ENCODE measurements at regions not wholly inside any gene's neighbourhood (a gene's known extent, or its start where the extent isn't known, plus 50 kb on each side); places are given as distances from the start of the nearest gene placed in this dataset.
"Not testable (repeated sequence)": the region's sequence is repeated elsewhere in the genome, so short reads cannot be mapped to it uniquely, and the experiment has no call there.

DNA sequence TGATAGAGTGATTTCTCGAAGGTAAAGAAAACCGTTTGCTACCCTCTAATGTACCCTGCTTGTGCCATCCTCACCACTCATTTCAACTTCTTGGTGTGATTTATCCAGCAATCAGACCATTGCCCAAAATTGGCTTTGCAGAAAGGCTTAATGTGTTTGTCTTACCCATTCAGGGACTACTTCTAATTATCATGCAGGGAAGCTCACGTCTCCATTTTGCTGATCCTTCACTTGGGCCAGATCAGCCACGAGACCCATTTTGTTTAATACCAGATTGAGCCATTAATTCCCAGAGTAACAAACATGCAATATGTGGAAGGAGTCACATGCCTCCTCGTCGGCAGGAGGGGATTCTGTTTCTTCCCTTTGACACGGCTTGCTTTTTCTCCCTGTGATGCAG, 51.1 kb upstream of the CRY1 start:
- FAIRE-seq = no peak

DNA sequence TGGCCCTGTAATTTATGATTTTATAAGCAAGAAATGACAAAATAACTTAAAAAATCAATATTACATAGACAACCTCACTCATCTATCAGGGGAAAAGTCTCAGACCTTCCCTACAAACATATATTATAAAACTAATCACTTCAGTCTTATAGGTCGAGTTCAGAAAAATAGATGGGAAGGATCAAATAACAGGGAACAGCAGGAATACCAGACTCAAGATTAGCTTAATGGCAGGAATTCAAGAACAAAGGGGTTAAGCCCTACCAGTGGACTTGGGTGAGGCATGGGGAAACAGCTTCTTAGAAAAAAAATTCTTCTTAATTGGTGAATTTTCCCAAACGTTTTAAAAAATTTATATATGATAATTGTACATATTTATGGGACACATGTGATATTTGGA, 51.6 kb upstream of the CRY1 start:
- no peak for FAIRE-seq

DNA sequence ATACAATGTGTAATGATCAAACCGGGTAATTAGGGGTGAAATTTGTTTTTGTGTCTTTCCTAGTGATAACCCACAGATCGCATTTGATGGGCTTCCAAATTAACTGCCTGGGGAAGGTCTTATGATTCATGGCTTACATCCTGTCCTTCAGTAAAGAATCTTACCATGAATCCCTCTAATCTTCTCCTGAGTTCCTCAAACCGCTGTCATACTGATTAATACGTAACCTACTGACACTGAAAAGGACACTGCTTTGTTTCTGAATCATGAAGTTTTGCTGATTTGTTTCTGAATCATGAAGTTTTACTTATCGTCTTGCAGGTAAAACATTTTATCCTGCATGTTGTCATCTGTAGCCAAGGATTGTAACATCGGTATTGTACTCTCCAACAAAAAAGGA, 52.0 kb upstream of the CRY1 start:
- FAIRE-seq = no peak

DNA sequence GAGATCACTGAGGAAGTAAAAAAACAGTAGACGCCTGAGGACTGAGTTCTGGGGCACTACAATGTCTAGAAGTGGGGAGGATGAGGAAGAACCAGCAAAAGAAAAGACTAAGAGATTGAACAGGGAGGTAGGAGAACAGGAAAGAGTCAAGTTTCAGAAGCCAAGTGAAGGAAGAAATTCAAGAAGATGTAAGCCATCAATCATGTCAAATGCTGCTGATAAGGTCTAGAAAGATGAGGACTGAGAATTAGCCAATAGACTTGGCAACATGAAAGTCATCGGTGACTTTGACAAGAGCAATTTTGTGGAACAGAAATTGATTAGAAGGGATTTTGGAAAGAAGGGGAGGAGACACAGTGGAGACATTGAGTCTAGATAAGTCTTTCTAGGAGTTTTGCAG, 54.8 kb upstream of the CRY1 start:
- FAIRE-seq = no peak

DNA sequence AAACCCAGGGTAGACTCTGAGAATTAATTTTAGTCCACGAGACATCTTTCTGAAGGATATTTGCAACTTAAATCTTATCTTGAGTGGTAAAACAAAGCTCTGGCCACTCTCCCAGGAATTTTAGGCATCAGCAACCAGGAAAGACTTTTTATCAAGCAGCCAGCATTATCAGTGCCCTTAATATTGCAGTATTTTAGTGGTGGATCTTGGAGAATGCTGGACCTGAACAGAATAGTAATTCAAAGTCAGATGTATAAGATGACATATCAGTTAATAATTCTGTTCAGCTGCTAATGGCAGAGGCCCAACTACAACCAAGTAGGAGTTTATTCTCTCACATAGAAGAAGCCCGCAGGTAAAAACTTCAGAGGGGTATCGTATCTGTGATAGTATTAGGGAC, 59.0 kb upstream of the CRY1 start:
- no peak for FAIRE-seq

DNA sequence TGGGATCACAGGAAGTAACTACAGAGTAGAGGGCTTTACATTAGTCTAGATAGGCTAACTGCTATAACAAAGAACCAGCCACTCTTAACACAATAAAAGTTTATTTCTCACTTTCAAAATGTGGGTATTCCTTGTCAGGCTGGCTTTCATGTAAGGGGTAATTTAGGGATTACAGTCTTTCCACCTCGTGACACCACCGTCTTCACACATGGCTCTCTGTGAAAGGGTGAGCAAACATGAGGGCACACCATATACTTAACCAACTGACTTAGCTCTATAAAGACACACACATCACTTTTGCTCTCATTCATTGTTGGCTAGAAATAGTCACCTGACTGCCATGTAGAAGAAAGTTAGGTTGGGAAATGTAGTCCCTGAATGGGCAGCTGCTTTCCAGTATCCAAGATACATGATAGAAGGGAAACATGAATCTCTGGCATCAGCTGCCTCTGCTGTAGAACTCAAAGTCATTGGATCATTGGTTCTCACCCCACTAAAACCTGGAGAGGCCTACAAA, 66.1 kb upstream of the CRY1 start:
- FAIRE-seq = no peak

DNA sequence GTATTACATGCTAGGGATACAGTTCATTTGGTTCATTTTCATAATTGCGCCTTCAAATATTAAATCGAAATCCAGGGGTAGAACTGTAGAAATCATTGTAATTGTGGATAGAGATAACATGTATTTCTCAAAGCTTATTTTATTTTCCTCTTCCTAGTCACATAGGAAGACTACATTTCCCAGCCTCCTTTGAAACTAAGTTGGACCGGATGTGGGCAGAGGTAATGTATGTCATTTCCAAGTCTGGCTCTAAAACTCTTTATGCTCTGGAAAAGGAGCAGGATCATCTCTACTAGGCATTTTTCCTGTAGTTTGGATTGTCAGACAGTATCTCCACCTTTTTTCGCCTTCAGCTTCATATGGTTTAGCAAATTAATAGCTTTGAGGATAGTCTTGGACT, 70.1 kb upstream of the CRY1 start:
- FAIRE-seq = no peak

DNA sequence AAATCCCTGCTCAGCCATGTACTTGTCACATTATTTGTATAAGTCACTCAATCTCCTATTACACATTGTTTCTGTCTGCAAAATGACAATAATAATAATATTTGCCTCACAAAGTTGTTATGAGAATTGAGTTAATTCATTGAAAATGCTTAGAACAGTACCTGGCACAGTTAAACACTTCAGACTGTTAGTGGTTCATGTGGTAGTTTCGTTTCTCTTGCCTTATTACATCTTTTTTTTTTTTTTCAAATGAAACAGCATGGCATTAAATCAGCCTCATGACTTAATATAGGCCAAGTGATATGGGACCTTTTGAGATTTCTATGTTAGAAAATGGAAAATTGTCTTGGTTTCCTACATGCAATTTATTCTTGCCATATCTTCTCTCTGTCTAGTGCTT, 71.0 kb upstream of the CRY1 start:
- no peak for FAIRE-seq

DNA sequence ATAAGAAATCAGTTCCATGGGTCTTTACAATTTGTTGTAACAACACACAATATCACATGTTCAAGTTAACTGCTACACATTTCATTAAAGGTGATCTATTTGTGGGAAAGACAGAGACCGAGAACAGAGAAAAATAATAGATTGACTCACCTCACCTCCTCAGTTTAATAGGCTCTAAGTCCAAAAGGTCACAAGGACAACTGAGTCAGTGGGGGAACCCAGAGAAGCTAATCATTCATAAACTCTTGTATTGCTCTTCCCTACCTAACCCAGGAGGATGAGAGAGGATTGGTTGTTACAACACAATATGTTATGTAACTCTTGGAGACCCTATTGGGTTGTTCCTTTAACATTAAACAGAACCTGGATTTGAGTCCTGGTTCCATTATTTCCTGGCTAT, 72.2 kb upstream of the CRY1 start:
- FAIRE-seq = no peak

DNA sequence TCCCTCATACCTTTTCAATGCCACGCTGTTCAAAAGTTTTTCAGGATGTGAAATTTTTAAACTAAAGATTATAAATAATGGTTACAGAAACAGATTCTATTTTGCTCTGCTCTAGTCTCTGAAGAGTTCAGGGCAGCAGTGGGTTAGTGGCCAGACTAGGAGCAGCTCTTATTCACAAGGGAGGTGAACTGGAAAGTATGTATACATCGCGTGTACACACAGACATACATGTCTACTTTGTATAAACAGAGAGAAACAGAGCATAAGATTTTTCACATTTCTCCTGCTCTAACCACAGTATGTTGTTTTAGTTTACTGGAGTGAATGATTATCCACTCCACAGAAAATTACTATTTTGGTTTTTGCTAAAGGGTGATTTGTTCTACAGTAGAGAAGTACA, 74.4 kb upstream of the CRY1 start:
- no peak for FAIRE-seq

DNA sequence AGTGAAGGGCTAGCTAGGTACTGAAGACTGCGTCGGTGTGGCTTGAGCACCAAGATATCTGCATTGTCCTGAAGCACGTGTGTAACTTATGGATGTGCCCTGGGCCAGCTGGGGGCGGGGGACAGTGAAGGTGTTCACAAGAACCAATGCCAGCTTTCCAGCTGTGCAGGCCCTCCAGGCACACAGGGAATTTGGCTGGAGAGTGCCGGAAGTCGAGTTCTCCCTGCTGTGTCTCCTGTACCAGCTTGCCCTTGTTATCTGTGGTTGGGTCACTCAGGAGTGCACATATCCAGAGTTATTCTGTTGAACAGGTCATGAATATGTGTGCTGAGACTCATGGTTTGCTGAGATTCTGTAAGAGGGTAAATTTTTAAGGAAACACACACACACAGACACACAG, 75.9 kb upstream of the CRY1 start:
- FAIRE-seq = no peak

DNA sequence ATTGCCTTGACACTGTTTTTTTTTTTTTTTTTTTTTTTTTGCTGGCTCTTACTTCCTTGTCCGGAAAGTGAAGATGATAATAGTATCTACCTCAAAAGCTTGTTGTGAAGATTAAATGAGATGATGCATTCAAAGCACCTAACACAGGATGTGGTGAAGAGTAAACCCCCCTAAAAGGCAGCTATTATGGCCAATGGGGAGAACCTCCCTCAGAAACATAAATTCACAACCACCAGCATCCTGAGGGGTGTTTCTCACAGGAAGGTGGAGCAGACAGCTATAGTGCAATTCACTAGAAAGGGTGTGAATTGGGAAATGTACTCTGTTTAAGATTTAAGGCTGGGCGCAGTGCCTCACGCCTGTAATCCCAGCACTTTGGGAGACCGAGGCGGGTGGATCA, 85.4 kb upstream of the CRY1 start:
- FAIRE-seq = no peak

DNA sequence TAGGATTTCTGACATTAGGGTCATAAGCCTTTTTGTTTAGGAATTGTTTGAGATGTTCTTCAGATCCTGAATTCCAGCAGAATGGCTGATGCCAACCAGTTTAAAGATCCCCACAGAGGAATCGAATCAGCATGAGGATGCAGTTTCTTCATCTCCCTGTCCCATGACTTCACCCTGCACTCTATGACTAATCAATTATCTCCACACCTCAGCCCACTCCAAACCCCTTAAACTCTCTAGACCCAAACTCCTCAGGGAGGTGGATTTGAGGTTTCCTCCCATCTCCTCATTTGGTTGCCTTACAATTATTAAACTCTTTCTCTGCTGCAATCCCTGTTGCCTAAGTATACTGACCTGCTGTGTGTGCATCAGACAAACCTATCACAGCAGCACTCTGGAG, 86.5 kb upstream of the CRY1 start:
- no peak for FAIRE-seq

DNA sequence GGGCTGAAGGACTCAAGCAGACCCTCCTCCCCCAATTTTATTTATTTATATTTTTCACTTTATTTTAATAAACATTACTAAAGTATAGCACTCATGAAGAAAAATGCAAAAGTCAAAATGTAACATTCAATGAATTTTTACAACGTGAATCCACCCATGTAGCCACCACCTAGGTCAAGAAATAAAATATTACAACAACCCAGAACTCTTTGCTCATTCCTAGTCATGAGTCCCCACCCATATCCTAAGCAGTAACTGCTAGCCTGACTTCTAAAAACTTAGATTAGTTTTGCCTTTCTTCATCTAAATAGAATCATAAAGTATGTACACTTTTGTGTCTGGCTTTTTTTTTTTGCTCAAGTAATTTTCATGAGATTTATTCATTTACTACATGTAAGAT, 86.9 kb upstream of the CRY1 start:
- FAIRE-seq = no peak

DNA sequence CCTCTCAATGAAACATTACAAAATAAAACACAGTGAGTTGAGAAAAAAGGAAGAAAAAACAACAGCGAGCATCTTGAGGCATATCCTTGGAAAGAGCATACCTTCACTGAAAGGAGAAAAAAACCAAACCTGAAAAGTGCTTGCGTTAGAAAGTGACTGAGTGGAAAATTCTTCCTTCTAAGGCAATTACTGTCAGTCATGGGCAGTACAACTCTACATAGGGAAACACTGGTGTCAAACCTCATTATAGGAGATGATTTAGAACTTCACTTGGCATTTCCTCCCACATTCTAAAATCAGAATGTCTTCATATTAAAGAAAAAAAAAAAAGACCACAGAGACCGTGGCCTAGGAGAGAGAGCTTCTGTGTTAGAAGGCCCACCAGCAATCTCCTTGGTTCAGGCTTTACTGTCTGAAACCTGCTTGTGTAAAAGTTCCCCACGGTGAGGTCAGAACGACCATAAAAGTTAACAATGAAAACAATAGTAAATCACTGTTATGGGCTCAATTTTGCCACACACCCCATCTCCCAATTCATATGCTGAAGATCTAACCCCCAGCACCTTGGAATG, 91.1 kb upstream of the CRY1 start:
- FAIRE-seq = no peak

DNA sequence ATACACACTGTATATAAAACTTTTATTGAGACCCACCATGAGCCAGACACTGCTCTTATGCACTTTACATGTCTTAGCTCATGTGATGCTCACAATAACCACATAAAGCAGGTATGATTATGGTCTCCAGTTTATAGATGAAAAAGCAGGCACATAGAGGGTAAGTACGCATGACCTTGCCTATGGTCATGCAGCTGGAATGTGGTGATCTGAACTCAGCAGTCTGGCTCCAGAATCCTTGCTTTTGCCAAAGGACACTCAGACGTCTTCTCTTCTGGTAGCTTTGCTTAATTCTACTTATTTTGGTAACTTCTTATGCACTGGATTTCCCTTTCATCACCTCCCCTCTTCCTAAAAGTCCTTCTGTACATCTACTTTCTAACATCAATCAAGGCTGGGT, 103.3 kb upstream of the CRY1 start:
- no peak for FAIRE-seq

DNA sequence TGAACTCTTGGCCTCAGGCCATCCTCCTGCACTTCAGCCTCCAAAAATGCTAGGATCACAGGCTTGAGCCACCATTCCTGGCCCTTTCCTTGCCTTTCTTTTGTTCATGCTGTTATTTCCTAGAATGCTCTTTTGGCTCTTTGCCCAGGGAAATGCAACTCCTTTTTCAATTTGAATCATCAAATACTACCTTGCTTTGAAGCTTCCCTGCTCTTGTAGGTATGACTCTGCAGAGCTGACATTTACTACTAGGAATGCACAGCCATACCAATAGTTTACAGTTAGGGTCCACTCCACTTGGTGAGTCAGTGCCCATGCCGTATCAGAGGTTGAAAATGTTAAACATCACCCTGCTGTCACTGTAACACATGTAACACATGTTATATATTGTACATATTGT, 107.0 kb upstream of the CRY1 start:
- FAIRE-seq = no peak

DNA sequence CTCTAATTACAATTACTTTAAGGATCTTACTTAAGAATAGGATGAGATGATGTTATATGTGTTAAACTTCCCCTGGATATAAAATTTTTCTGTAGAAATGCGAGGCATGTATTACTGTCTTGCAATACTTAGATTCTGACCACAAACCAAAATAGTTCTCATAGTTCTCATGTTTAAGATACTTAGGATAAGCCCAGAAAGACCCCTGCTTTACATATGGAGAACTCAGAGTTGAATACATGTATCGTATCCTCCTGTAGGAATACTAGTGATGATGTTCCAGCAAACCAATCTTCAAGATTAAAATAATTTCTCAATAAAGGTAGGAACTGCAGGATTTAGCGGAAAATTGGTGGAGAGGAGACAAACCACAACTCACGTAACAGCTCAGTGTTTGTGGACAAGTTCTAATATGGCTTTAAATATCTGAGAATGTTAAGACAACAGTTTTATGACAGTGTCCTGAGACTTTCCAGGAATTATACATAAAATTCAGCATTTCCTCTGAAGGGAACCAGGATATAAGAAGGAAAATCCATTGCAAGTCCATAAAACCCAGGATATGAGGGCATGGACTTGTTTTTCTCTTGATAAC, 114.7 kb upstream of the CRY1 start:
- no peak for FAIRE-seq

DNA sequence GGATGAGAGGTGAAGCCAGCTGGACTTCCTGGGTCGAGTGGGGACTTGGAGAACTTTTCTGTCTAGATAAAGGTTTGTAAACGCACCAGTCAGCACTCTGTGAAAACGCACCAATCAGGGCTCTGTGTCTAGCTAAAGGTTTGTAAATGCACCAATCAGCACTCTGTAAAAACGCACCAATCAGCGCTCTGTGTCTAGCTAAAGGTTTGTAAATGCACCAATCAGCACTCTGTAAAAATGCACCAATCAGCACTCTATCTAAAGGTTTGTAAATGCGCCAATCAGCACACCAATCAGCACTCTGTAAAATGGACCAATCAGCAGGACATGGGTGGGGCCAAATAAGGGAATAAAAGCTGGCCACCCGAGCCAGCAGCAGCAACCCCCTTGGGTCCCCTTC, 116.4 kb upstream of the CRY1 start:
- FAIRE-seq = not testable (repeated sequence)

DNA sequence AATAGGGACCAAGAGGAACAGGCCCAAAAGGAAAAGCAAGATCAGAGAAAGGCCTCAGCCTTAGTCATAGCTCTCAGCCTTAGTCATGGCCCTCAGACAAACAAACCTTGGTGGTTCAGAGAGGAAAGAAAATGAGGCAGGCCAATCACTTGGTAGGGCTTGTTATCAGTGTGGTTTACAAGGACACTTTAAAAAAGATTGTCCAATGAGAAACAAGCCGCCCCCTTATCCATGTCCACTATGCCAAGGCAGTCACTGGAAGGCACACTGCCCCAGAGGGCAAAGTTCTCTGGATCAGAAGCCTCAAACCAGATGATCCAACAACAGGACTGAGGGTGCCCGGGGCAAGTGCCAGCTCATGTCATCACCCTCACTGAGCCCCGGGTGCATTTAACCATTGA, 121.0 kb upstream of the CRY1 start:
- not testable (repeated sequence) for FAIRE-seq

DNA sequence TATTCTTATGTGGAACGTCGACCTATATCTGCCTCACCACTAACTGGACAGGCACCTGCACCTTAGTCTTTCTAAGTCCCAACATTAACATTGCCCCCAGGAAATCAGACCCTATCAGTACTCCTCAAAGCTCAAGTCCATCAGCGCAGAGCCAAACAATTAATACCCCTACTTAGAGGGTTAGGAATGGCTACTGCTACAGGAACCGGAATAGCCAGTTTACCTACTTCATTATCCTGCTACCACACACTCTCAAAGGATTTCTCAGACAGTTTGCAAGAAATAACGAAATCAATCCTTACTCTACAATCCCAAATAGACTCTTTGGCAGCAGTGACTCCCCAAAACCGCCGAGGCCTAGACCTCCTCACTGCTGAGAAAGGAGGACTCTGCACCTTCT, 123.1 kb upstream of the CRY1 start:
- FAIRE-seq = not testable (repeated sequence)

DNA sequence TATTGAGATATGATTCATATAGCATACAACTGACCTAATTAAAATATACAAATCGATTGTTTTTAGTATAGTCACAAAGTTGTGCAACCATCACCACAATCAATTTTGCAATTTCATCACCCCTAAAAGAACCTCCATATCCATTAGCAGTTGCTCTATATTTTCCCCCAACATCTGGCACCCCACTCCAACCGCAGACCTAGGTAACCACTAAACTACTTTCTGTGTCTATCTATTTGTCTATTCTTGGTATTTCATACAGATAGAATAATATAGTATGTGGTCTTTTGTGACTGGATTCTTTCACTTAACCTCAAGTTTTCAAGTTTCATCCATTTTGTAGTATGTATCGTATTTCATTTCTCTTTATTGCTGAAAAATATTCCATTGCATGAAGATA, 126.0 kb upstream of the CRY1 start:
- no peak for FAIRE-seq

DNA sequence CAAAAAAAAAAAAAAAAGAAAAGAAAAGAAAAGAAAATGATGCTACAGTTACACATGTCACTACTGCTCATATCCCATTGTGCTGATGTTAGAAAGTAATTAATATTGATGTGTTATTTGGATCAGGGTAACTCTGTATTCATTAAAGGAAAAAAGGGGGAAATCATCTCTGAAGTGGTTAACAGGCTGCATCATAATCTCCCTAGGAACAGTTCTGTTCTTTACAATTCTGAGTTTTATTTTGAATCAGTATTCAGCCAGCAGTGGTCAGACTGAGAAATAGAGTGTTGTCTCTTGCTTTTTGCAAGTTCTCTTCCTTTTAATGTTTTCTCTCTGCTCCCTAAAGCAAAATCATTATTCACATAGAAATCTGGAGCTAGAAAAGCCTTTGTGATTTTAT, 128.6 kb upstream of the CRY1 start:
- no peak for FAIRE-seq

DNA sequence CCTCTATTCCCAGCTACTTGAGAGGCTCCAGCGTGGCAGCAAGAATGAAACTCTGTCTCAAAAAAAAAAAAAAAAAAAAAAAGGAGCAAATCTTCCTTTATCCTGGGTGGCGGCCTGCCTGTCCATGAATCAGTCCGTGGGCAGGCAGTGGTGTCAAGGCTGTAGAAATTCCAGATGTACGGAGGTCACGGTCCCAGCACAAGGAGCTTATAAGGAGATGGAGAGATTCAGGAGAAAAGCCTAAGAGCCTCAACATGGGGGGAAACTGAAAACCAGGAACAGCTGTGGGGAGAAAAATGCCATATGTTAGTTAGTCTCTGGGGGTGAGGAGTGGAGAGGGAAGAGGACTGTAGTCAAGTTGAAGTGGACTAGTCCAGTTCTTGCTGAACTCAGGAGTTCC, 130.5 kb upstream of the CRY1 start:
- FAIRE-seq = no peak

DNA sequence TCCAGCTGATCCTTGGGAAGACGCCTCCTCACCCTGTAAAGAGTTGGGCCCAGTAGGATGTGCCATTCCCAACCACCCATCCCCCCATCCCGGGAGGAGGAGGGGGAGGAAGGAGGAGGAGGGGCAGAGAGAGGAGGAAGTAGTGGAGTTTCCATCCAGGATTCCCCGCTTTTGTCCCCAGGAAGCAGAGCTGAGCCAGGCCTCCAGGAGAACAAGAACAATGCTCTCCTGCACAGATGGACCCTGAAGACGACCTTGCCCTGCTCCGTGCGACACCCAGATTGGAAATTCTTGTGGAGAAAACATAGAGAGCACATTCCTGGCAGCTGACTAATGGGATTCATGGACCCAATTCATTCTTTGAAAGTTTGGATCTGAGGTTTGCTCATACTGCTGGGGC, 132.3 kb upstream of the CRY1 start:
- FAIRE-seq = no peak
